Esophagus muscularis mucosa (tissue), 4 donors: ENCODE measurements at regions not wholly inside any gene's neighbourhood (a gene's known extent, or its start where the extent isn't known, plus 50 kb on each side); places are given as distances from the start of the nearest gene placed in this dataset.

Source experiments
- DNase-seq: peaks from one replicate; pipeline ENCODE4 v3.0.0-alpha.2; 2017; ENCODE audit errors: extremely low spot score
- H3K27ac ChIP-seq, 4 donors: fragments of 200-600 bp; sonication (generic); replicated peaks in 1 of 4; 1 replicate in 3 of 4; 2 replicates in 1 of 4; pipeline ENCODE4 v1.5.1; 2016 to 2019; ENCODE audit warnings: mild to moderate bottlenecking in 1 of 4
- H3K27me3 ChIP-seq, 4 donors: fragments of 200-600 bp; sonication (generic); one replicate each; pipeline versions ENCODE4 v1.5.1 to v1.6.0; 2016 to 2019
- H3K36me3 ChIP-seq, 4 donors: fragments of 200-600 bp; sonication (generic); one replicate each; pipeline ENCODE4 v1.5.1; 2016 to 2019
- H3K4me1 ChIP-seq, 4 donors: fragments of 200-600 bp; sonication (generic); one replicate each; pipeline ENCODE4 v1.5.1; 2016 to 2019
- H3K4me3 ChIP-seq, 4 donors: fragments of 200-600 bp; sonication (generic); 1 replicate in 2 of 4; 2 replicates in 2 of 4; pipeline ENCODE4 v1.5.1; 2016 to 2019; ENCODE audit warnings: mild to moderate bottlenecking in 4 of 4, moderate library complexity in 1 of 4
- H3K9me3 ChIP-seq, 4 donors: fragments of 200-600 bp; sonication (generic); 1 replicate in 3 of 4; 2 replicates in 1 of 4; pipeline ENCODE4 v1.5.1; 2016 to 2019
- EP300 ChIP-seq: sonication (generic); formaldehyde crosslinking; IDR thresholded peaks from one replicate; pipeline ENCODE4 v1.6.1; 2017; ENCODE audit warnings: antibody characterized with exemption
- POLR2A ChIP-seq: fragments of 450-650 bp; IDR thresholded peaks from one replicate; pipeline ENCODE4 v1.6.1; 2017; ENCODE audit warnings: antibody characterized with exemption, moderate library complexity, mild to moderate bottlenecking, low read depth
- POLR2AphosphoS5 ChIP-seq, 2 donors: sonication (generic); formaldehyde crosslinking; IDR thresholded peaks; one replicate each; pipeline ENCODE4 v1.6.1; 2017; ENCODE audit warnings: antibody characterized with exemption in 2 of 2
- WGBS: methylation state at CpG from one replicate; pipeline ENCODE4 v1.1.5; 2018; 5-methylcytosine and 5-hydroxymethylcytosine counted together
- intact Hi-C: fragments of 100-400 bp; cut with DNase I; formaldehyde crosslinking; loops from one replicate; pipeline ENCODE4 v1.15.1; 2023
- TF ChIP-seq, protein P1 (sequence below), 3 experiments: fragments of 200-600 bp in 2 of 3; fragments of 450-650 bp in 1 of 3; sonication (generic) in 2 of 3; IDR thresholded peaks; one replicate each; pipeline ENCODE4 v1.5.1; 2017 to 2019; ENCODE audit warnings: antibody characterized with exemption in 3 of 3, mild to moderate bottlenecking in 2 of 3, moderate library complexity in 1 of 3

DNA sequence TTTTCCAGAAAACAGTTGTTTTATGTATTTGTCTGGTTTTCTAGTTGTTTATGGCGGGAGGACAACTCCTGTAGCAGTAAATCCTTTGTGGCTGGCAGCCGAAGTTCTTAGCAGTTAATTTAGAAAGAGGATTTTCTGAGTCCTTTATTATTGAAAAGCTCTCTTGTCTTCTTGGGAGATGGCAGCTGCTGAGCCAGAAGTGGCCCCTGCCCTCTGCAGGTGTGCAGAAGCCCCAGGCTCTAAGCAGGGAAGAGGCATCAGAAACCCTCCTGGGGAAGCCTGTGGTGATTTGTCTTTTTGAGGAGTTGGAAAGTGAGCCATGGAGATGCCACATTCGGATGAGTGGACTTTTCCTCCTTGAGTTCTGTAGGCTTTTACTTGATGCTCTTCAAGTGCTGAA lies 106.3 kb downstream of the GLRX3 start:
- 44% methylated on average over 3 of the region's 3 CpGs for WGBS
- Histone ChIP-seq H3K27me3 (no peaks in the 10 kb centered on the region), H3K9me3 (peaks cover 0 to 21% (median 7%) of the 10 kb centered on the region in 4 donors), H3K27ac (no peak overlapping the region), H3K4me3 (no peak overlapping the region), H3K4me1 (no peaks in the 10 kb centered on the region), H3K36me3 (no peaks in the 10 kb centered on the region)
- TF ChIP-seq, protein P1, sequence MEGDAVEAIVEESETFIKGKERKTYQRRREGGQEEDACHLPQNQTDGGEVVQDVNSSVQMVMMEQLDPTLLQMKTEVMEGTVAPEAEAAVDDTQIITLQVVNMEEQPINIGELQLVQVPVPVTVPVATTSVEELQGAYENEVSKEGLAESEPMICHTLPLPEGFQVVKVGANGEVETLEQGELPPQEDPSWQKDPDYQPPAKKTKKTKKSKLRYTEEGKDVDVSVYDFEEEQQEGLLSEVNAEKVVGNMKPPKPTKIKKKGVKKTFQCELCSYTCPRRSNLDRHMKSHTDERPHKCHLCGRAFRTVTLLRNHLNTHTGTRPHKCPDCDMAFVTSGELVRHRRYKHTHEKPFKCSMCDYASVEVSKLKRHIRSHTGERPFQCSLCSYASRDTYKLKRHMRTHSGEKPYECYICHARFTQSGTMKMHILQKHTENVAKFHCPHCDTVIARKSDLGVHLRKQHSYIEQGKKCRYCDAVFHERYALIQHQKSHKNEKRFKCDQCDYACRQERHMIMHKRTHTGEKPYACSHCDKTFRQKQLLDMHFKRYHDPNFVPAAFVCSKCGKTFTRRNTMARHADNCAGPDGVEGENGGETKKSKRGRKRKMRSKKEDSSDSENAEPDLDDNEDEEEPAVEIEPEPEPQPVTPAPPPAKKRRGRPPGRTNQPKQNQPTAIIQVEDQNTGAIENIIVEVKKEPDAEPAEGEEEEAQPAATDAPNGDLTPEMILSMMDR (IDR thresholded peaks at IDR 0.05): no peak
- no peak for TF ChIP-seq EP300
- TF ChIP-seq POLR2A: no peak
- no peak for TF ChIP-seq POLR2AphosphoS5 (IDR thresholded peaks at IDR 0.05)
- no peak for DNase-seq
- intact Hi-C loops: no loop called here

DNA sequence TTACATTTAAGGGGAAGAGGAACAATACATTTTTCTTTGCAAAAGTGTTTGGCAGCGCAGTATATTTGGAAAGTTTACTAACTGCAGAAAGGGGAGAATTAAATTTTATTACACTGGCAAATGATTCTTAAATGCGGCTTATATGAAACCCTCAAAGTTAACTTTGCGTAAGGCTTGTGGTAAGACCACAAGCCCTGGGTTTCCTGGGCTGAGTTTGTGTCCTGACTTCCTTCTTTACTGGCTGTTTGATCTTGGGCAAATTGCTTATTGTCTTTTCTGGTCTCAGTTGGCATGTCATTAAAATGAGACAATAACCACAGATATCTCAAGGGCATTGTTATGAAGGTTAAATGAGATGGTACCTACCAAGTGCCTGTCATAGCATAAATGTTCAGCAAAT lies 106.8 kb downstream of the GLRX3 start:
- H3K36me3 ChIP-seq: no peaks in the 10 kb centered on the region
- WGBS: 76% methylated on average over 3 of the region's 3 CpGs
- no peaks in the 10 kb centered on the region for H3K4me1 ChIP-seq
- TF ChIP-seq, protein P1 (IDR thresholded peaks at IDR 0.05): no peak
- no peak for TF ChIP-seq EP300
- no peak for TF ChIP-seq POLR2A
- no peak for TF ChIP-seq POLR2AphosphoS5 (IDR thresholded peaks at IDR 0.05)
- H3K4me3 ChIP-seq: no peak overlapping the region
- intact Hi-C loops: no loop called here
- H3K9me3 ChIP-seq: peaks cover 0 to 17% (median 7%) of the 10 kb centered on the region in 4 donors
- no peak for DNase-seq
- no peaks in the 10 kb centered on the region for H3K27me3 ChIP-seq
- no peak overlapping the region for H3K27ac ChIP-seq

DNA sequence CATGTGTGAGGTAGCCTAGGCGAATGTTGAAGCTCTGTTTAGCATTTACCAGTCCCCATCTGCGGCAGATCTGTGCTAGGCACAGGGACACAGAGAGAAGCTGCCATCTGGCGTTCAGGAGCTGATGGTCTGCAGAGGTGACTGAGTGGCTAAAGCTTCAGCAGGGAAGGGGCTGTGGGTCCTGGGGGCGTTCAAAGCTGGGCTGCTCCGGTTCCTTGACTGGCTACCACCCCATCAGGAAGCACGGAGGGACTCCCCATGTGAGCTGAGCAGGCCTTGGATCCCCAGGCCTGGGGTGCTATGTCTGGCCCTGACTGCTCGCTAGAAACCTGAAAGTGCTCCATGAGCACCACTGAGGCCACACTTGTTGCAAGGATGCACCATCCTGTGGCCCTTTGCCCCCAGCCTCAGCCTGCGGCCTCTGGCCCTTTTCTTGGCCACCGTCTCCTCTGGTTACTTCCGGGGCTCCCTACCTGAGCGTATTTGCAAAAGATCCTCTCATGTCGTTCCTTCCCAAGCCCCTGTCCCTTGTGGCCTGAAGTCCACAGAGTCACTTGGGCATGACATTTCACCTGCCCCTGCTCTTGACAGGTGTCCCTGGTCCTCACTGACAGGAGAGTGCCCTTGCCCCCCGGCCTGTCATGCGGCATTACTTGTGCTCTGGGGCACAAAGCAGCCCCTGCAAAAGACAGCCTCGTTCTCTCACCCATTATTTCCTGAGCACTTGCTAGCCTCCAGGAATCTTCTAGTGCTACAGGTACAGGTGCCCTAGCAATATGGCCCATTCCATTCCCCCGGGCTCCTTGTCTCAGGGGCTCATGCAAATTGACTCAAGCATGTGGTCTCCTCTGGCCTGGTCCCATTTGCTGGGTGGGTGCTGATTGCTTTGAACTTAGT lies 108.1 kb downstream of the GLRX3 start:
- Histone ChIP-seq H3K27ac (no peak overlapping the region), H3K4me3 (no peak overlapping the region), H3K36me3 (no peaks in the 10 kb centered on the region), H3K4me1 (no peaks in the 10 kb centered on the region), H3K27me3 (no peaks in the 10 kb centered on the region), H3K9me3 (peaks cover 0 to 17% (median 7%) of the 10 kb centered on the region in 4 donors)
- DNase-seq: no peak
- no peak for TF ChIP-seq EP300
- TF ChIP-seq POLR2A: no peak
- TF ChIP-seq, protein P1 (IDR thresholded peaks at IDR 0.05): no peak
- TF ChIP-seq POLR2AphosphoS5 (IDR thresholded peaks at IDR 0.05): no peak
- WGBS: 91% methylated on average over 16 of the region's 16 CpGs
- intact Hi-C loops: no loop called here

DNA sequence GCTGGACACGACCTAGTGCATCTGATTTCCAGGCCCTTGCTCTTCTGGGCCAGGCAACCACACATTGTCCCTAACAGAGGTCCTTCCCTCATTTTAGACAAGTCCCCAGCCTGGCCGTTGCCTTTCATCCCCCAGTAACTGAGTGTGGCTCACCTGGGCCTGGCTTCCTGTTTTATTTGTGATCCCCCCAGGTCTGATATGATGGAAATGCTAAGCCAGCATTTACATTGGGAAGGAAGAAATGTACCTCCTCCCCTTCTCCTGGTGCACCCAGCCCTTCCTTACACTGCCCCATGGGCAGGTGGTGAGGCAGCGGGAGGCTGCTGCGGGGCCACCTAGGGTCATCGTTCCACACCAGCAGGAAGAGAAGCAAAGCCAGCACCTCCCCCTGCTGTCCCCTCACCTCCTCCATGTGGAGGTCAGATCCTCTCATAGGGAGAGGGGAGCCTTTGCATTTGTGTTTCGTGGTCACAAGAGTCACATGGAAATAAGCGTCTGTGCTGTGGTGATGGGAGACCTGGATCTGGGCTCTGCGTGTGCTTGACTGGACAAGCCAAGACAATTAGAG lies 108.8 kb downstream of the GLRX3 start:
- H3K4me3 ChIP-seq: no peak overlapping the region
- no peaks in the 10 kb centered on the region for H3K4me1 ChIP-seq
- H3K36me3 ChIP-seq: no peaks in the 10 kb centered on the region
- H3K27me3 ChIP-seq: no peaks in the 10 kb centered on the region
- no peak for TF ChIP-seq EP300
- TF ChIP-seq, protein P1 (IDR thresholded peaks at IDR 0.05): no peak
- TF ChIP-seq POLR2AphosphoS5 (IDR thresholded peaks at IDR 0.05): no peak
- no peak for TF ChIP-seq POLR2A
- no peak for DNase-seq
- peaks cover 0 to 17% (median 7%) of the 10 kb centered on the region in 4 donors for H3K9me3 ChIP-seq
- intact Hi-C loops: no loop called here
- no peak overlapping the region for H3K27ac ChIP-seq
- 74% methylated on average over 4 of the region's 8 CpGs for WGBS
